CD4-positive, alpha-beta T cell treated with Interleukin-1 beta for 1 hour (primary cell): ENCODE measurements at regions not wholly inside any gene's neighbourhood (a gene's known extent, or its start where the extent isn't known, plus 50 kb on each side); places are given as distances from the start of the nearest gene placed in this dataset.
A peak's percentile ranks its signal among the peaks of the same experiment; 100 is the strongest.
"Not testable (repeated sequence)": the region's sequence is repeated elsewhere in the genome, so short reads cannot be mapped to it uniquely, and the experiment has no call there.

Experiments
- DNase-seq, 2 donors: peaks; one replicate each; pipeline ENCODE4 v3.0.0-alpha.2; 2020 to 2022

- DNase-seq, result not testable (repeated sequence)
Measured at GRCh38 chr12:8282181-8282580, 54.8 kb upstream of the FAM90A1 start.

DNA sequence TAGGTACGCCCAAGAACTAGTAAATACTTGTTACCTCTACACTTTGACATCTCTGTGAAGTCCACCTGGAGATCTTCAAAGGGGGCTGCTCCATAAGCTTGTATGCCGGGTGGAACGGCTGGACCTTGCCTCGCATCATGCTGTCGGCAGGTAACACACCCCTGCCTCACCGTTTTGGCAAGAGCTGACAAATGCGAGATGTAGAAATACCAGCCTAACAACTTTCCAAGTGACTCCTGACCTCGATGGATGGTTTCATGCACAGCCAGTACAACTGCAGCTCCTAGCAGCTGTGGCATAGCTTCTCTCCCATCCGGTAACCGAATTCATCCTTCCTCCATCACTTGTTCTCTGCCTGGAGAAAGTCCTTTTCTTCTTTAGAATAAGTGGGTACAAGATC, 58.3 kb upstream of the FAM90A1 start:
- not testable (repeated sequence) for DNase-seq

- not testable (repeated sequence) for DNase-seq
Measured at GRCh38 chr12:8291764-8292163, 64.3 kb upstream of the FAM90A1 start.

DNA sequence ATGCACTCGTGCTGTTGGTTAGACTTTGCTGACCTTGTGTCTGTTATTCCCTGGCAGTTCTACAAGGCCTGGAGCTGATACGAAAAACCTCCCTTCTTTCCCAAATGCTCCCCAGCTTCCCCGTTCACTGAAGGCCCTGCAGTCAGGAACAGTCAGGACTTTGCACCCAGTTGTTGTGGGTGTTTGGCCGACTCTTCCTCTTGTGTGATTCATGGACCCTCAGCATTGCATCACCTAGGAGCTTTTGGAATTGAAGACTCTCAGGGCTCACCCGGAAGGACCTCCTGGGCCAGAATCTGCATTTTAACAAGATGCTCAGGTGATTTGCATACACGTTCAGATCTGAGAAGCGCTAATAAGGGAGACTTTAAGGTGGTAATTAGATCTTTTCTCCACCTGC, 67.2 kb upstream of the FAM90A1 start:
- DNase-seq, result not testable (repeated sequence)

GRCh38 chr12:8308611-8309010, 81.2 kb upstream of the FAM90A1 start:
- not testable (repeated sequence) for DNase-seq

DNA sequence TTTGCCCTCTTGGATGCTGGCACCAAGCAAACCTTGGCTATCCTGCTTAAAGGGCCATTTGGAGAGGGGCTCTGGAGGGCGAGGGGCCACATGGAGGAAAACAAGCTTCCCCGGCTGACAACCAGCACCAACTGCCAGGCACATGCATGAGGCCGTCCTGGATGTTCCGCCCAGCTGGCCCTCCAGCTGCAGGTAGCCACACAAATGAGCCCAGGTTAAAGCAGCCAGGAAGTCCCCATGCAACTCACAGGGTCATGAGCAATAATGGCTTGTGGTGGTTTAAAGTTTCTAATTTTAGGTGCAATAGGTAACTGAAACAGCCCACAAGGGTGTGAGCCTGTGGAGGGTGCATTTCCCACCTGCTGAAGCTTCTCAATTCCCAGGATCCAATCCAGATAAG, 88.6 kb upstream of the FAM90A1 start:
- DNase-seq, result not testable (repeated sequence)

GRCh38 chr12:8317675-8318074, 90.3 kb upstream of the FAM90A1 start:
- not testable (repeated sequence) for DNase-seq

DNA sequence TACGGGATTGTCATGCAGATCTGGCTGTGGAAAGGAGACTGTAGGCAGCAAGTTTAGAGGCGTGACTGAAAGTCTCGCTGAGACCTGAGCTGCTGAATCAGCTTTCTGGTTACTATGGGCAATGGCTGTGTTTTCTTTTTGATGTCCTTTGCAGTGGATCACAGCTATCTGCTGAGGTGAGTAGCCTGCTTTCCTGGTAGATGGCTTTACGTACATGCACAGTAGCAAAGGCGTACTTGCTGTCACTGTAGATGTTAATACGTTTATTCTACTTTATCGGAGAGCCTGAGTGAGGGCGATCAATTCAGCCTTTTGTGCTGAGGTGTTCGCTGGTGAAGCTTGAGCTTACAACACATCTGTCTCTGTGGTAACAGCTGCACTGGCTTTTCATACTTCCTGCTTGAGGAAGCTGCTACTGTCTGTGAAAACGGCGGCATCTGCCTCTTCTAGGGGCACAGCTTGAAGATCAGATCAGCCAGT, 92.9 kb upstream of the FAM90A1 start:
- DNase-seq, result peak; percentile 32 to 65

DNA sequence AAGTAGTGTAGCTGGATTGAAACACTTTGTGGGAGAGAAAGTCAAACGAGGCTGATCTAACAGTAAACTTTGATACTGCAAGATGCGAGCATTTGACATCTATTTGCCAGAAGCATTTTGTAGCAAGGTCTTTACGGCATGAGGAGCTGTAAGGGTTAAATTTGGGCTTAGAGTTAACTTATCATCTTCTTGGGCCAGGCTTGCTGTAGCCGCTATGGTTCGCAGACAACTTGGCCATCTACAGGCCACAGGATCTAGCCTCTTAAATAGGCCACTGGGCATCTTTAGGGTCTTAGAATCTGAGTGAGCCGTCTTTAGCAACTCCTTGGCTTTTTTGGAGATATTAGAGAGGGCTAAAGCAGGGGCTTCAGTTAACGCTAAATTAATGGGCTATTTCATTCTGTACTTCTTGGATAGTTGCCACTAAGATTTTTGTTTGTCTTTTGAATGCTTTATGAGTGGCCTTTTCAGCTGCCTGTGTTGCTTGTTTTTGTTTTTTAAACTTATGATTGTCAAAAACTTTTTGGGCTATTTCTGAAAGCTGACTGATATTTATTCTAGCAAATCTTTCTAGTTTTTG, 93.5 kb upstream of the FAM90A1 start:
- not testable (repeated sequence) for DNase-seq

- not testable (repeated sequence) for DNase-seq
Measured at GRCh38 chr12:8325145-8325839, 97.9 kb upstream of the FAM90A1 start.

GRCh38 chr12:8328835-8329234, 101.4 kb upstream of the FAM90A1 start:
- not testable (repeated sequence) for DNase-seq

DNA sequence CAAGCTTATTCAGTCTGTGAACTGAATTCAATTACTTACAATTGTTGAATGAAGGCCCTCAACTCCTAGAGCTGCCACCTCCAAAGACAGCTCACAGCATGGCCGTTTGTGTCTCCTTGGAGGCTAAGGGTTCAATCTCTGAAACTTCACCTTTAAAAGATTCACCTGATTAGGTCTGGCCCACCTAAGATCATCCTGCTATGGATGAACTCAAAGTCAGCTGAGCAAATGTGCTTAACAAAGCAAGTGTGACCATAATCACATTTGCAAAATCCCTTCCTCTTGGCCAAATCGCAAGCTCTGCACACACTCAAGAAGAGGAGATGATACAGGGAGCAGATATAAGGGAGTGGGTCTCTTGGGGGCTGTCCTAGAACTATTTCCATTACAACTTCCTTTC, 105.0 kb upstream of the FAM90A1 start:
- not testable (repeated sequence) for DNase-seq

DNA sequence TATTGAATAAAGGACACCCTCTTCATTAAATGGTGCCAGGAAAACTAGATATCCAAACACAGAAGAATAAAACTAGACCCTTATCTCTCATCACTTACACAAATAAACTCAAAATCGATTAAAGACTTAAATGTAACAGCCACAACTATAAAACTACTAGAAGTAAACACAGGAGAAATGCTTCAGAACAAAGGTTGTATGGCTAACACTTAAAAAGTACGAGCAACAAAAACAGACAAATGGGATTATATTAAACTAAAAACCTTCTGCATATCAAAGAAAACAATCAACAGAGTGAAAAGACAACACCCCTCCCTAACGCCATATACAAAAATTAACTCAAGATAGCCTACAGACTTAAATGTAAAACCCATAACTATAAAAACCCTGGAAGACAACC, 104.7 kb upstream of the CLEC6A start:
- DNase-seq, result not testable (repeated sequence)

DNA sequence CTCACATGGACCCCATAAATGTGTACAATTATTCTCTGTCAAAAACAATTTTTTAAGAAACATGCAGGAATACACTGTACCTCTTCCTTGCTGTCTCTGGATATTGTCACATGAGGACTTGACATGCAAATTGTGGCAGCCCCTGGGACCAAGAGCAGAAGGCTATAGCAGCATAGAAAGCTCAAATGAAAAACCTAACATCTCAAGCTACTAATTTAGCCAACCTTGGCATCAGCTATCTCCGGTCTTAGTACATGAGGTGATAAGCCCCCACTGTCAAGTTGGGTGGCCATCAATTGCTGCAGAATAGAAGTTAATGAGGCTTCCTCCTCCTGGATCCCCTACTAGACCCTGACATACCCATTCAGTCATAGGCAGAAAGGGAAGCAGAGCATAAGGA, 101.0 kb upstream of the CLEC6A start:
- DNase-seq, result not testable (repeated sequence)

GRCh38 chr12:8355531-8355930, 100.2 kb upstream of the CLEC6A start:
- DNase-seq, result not testable (repeated sequence)

- not testable (repeated sequence) for DNase-seq
Measured at GRCh38 chr12:8373744-8374143, 82.0 kb upstream of the CLEC6A start.

GRCh38 chr12:8375122-8375521, 80.6 kb upstream of the CLEC6A start:
- DNase-seq, result not testable (repeated sequence)

GRCh38 chr12:8377756-8378155, 78.0 kb upstream of the CLEC6A start:
- DNase-seq, result not testable (repeated sequence)

- DNase-seq, result not testable (repeated sequence)
Measured at GRCh38 chr12:8382556-8382955, 73.2 kb upstream of the CLEC6A start.

GRCh38 chr12:8384686-8385085, 71.1 kb upstream of the CLEC6A start:
- not testable (repeated sequence) for DNase-seq

GRCh38 chr12:8385431-8385830, 70.3 kb upstream of the CLEC6A start:
- DNase-seq, result not testable (repeated sequence)

- DNase-seq, result not testable (repeated sequence)
Measured at GRCh38 chr12:8386661-8387060, 69.1 kb upstream of the CLEC6A start.

DNA sequence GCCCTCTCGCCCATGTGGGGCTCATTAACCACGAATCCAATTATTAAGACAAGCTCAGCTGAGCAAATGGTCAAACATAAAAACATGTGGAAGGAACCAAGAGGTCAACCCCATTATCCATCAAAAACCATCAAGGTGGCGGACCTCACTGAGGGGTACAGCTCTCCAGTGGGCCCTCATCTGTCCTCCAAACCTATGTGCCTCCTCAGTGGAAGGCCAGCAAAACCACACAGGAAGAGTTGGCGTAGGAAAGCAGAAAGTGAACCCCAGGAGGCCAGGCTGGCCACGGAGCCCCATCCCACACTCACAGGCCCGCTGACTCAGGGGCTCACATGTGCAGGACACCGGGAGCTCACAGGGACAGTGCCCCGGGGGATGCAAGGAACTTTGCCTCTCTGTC, 66.5 kb upstream of the CLEC6A start:
- not testable (repeated sequence) for DNase-seq
